Fibroblast of peridontal ligament (primary cell): ENCODE measurements at regions not wholly inside any gene's neighbourhood (a gene's known extent, or its start where the extent isn't known, plus 50 kb on each side); places are given as distances from the start of the nearest gene placed in this dataset.
"Not testable (repeated sequence)": the region's sequence is repeated elsewhere in the genome, so short reads cannot be mapped to it uniquely, and the experiment has no call there.

Experiments
- DNase-seq: peaks from one replicate; pipeline ENCODE4 v3.0.0-alpha.2; 2010; ENCODE audit errors: extremely low read depth

- DNase-seq = no peak
Measured at GRCh38 chr14:105888784-105889665, 362.6 kb downstream of the TMEM121 start.

GRCh38 chr14:105889666-105890473, 363.5 kb downstream of the TMEM121 start:
- DNase-seq = no peak

- DNase-seq = no peak
Measured at GRCh38 chr14:105890474-105891220, 364.3 kb downstream of the TMEM121 start.

- no peak for DNase-seq
Measured at GRCh38 chr14:105891221-105891602, 364.8 kb downstream of the TMEM121 start.

GRCh38 chr14:105891631-105892452, 365.5 kb downstream of the TMEM121 start:
- DNase-seq = no peak

- not testable (repeated sequence) for DNase-seq
Measured at GRCh38 chr14:105892453-105893441, 366.4 kb downstream of the TMEM121 start.

- DNase-seq = not testable (repeated sequence)
Measured at GRCh38 chr14:105893686-105894085, 367.3 kb downstream of the TMEM121 start.

GRCh38 chr14:105894125-105894977, 368.0 kb downstream of the TMEM121 start:
- DNase-seq = no peak

- no peak for DNase-seq
Measured at GRCh38 chr14:105894978-105895881, 368.8 kb downstream of the TMEM121 start.

- DNase-seq = not testable (repeated sequence)
Measured at GRCh38 chr14:105896206-105896605, 369.8 kb downstream of the TMEM121 start.

GRCh38 chr14:105896961-105897724, 370.8 kb downstream of the TMEM121 start:
- not testable (repeated sequence) for DNase-seq

- DNase-seq = no peak
Measured at GRCh38 chr14:105897725-105898113, 371.3 kb downstream of the TMEM121 start.

- DNase-seq = no peak
Measured at GRCh38 chr14:105898482-105899010, 372.2 kb downstream of the TMEM121 start.

GRCh38 chr14:105899071-105899641, 372.8 kb downstream of the TMEM121 start:
- DNase-seq = no peak

- no peak for DNase-seq
Measured at GRCh38 chr14:105899657-105900397, 373.4 kb downstream of the TMEM121 start.
